GM21825 (cell line): ENCODE measurements at regions not wholly inside any gene's neighbourhood (a gene's known extent, or its start where the extent isn't known, plus 50 kb on each side); places are given as distances from the start of the nearest gene placed in this dataset.
"Not testable (repeated sequence)": the region's sequence is repeated elsewhere in the genome, so short reads cannot be mapped to it uniquely, and the experiment has no call there.

ENCODE experiments used
- ATAC-seq: cut with Tn5 transposase; IDR thresholded peaks from one replicate; pipeline ENCODE4 v1.9.1; 2021; ENCODE audit warnings: mild to moderate bottlenecking, moderate library complexity; ENCODE audit not compliant: unreplicated experiment

DNA sequence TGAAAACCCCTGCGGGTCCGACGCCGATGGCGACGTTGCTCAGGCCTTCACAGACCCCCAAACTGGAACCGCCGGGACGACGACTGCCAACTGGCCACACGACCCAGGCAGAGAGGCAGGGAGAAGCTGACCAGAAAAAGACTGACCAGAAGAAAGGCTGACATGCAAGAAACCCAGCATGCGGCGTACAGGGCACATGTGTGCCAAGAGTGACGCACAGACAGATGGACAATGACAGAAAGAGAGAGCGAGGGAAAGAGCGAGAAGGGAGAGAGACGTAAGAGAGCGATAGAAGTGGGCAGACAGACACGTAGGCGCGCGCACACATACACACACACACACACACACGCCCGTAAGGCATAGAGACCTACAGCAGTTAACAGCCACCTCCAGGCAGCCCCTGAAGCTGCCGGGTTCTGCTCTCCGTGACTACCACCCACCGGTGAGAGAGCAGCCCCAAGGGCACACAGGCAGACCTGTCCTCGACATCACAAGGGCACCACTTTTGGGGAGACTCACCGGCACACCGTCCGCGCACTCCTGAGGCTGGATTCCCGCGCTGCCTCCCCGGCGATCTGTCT, 67.2 kb upstream of the ZNF527 start:
- no peak for ATAC-seq

DNA sequence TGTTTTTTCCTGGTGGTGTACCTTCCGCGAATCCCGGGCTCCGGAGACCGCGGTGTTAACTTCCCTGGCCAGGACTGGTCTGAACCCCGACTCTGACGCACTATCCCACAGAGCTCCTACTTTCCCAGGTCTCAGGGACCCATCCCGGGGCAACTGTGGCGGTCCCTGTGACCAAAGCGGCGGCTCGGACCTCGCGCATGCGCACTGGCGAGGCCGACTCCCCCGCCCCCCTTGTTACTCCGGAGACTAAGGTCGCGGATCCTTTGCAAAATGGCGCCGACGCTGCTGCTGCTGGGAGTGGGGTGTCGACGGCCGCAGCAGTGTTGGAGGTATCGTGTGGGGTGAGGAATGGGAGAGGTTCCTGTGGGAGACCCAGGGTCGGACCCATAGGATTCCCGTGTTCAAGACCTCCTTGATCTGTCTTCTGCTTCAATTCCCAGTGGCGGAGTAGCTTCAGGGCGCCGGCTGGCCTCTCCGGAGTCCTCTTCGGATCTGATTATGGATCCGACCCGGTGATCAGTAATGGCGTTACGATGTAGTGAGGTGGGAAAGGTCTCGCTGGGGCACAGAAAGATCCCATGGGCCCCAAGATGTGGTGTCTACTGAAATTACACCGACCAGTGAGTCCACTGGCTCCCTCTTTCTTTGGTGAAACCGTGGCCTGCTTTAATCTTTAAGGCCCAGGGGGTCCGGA, 66.6 kb upstream of the ZNF527 start:
- ATAC-seq = no peak

DNA sequence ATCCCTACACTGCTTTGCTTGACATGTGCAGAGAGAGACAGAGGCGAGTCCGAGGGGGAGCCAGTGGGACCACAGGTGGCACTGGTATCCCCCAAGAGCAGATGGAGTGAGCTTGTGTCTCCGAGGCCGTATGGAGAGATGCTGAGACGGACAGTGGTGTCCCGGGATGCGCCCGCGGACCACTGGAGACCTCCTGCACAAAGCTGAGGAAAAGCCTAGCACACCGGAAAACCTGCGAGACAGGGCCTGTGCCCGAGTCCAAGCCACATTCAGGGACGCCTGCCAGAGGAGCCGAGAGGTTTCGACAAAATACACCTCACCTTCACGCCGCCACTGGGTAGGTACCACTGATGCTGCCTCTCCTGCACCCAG, 66.0 kb upstream of the ZNF527 start:
- ATAC-seq = no peak

DNA sequence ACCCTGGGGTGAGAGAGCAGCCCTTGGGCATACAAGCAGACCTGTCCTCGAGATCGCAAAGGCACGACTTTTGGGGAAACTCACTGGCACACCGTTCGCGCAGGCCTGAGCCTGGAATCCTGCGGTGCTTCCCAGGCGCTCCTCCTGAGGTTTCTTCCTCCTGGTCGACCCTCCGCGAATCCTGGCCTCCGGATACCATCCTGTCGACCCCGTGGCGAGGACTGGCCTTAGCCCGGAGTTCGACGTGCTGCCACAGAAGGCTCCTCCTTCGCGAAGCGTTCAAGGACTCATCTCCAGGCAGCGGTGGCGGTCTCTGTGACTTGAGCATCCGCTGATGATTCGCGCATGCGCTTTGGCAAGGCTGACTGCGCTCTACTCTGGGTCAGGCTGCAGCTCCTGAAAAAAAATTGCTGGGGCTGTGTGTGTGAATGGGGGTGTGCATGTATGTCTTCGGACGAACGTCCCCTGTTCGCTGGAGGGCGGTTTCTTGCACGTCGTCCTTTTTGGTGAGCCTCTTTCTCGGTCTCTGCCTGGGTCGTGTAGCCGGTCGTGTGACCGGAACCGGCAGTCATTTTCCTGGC, 64.4 kb upstream of the ZNF527 start:
- no peak for ATAC-seq

DNA sequence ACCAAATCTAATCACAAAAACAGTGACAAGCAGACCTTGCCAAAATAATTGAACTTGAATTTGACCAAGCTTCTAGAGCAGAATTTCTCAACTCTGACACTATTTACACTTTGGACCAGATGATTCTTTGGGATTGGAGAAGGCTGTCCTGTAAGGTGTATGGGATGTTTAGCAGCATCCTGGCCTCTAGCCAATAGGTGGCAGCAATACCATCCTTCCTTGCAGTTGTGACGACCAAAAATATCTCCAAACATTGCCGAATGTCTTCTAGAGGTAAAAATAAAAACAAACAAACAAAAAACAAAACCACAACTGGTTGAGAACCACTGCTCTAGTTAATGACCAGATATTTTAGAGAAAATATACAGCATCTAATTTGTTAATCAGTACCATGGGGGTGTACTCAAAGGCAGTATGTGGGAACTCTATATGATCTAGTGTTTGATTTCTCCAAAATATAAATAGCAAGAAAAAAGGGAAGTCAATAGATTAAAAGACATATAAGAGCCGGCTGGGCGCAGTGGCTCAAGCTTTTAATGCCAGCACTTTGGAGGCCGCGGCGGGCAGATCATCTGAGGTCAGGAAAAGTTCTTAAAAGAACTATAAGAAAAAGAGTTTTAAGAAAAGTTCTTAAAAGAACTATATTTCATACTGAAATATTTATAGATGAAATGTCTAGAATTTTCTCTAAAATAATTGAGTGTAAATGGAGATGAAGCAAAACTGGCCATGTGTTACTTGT, 60.9 kb upstream of the ZNF527 start:
- ATAC-seq = no peak

DNA sequence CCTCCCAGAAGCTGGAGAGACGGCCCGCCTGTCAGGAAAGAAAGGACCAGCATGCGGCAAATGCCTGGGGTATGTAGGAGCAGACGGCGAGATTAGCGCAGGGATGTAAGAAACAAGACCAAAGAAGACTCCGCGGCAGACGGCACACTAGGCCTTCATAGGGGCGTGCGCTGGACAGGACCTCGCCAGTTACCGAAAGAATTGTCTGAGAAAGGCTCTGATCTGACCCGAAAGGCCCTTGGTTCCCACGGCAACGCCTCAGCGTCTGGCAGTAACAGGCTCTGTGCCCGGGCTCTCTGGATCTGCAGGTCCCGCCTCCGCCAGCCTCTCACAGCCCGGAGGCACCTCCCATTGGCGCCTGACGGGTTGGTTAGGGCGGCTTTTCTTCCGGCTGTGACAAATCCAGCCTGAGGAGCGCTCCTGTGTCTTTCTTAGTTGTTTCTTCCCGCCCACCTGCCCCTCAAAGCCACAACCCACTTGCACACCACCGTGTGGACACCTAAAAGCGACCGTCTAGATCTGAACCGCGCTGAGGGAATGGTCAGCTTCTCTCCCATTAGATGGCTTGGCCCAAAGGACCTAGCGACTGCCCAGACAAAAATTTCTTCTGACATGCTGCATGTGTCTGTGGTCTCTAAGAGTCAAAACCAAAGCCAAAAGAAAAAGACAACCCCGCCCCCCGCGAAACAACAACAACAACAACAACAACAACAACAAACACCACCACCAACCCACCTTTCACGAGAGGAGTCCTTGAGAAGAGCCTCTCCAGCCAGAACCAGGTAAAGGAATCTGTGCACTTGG, 58.2 kb upstream of the ZNF527 start:
- ATAC-seq = not testable (repeated sequence)

DNA sequence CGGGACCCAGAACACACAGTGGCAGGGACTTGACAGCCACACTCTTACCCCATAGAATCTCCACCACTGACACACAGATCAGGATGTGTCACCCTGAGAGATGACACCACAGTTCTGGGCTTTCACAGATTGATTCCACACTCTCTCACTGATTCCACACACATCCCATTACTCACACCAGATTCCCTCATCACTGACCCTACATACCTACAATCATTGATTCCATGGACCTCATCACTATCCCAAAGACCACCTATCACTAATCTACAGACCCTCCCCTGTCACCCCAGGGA, 57.6 kb upstream of the ZNF527 start:
- no peak for ATAC-seq

DNA sequence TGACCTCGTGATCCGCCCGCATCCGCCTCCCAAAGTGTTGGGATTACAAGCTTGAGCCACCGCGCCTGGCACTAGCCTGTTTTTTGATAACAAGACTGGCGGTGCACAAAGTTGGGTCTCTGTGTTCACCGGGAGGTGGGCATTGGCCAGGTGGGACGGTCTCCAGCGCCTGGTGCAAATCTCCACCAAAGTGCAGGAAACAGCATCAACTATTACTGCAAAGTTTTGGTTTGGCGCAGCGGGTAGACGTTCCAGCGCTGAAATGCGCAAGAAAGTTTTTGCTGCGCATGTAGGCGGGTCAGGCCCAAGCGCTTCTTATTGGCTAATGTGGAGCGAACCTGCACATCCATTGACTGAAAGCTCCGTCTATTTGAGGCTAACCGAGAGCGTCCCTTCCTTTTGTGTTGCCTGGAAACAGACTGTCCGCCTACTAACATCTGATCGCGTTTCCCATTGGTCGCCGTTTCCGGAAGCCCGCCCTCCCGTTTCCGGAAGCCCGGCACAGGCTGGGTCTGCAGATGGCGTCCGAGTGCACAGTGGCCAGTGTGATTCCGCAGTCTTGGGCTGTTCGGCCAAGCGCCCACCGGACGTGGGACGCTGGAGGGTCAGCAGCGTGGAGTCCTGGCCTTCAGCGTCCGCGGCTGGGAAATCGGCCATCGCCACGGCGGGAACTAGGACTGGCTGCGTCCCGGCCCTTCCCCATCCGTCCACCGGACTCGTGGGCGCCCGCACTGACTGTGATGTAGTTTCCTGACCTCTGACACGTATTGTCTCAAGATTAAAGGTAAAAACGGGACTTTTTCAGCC, 53.3 kb upstream of the ZNF527 start:
- peak; percentile 97 for ATAC-seq

DNA sequence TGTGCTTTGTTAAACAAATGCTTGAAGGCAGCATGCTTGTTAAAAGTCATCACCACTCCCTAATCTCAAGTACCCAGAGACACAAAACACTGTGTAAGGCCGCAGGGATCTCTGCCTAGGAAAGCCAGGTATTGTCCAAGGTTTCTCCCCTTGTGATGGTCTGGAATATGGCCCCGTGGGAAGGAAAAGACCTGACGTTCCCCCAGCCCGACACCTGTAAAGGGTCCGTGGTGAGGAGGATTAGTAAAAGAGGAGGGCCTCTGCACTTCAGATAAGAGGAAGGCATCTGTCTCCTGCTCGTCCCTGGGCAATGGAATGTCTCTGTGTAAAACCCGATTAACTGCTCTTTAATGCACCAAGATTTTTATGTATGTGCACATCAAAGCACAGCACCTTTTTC, 49.9 kb upstream of the ZNF527 start:
- ATAC-seq = not testable (repeated sequence)
